IPS-NIHi7 (cell line): ENCODE measurements at regions not wholly inside any gene's neighbourhood (a gene's known extent, or its start where the extent isn't known, plus 50 kb on each side); places are given as distances from the start of the nearest gene placed in this dataset.

Experiments
- DNase-seq: peaks from one replicate; pipeline ENCODE4 v3.0.0; 2012; ENCODE audit warnings: mixed read lengths; ENCODE audit errors: extremely low spot score

GRCh38 chr6:19734061-19734460 lies 103.1 kb upstream of the ID4 start:
- DNase-seq, result no peak

- DNase-seq, result no peak
These were observed 102.7 kb upstream of the ID4 start for GRCh38 chr6:19734519-19734918.

GRCh38 chr6:19736066-19736465 lies 101.1 kb upstream of the ID4 start:
- no peak for DNase-seq

- DNase-seq, result no peak
These were observed 99.2 kb upstream of the ID4 start for GRCh38 chr6:19738010-19738409.

GRCh38 chr6:19749722-19750121 lies 87.4 kb upstream of the ID4 start:
- no peak for DNase-seq

GRCh38 chr6:19752746-19753145 lies 84.4 kb upstream of the ID4 start:
- no peak for DNase-seq

GRCh38 chr6:19753826-19754225 lies 83.3 kb upstream of the ID4 start:
- no peak for DNase-seq

GRCh38 chr6:19754686-19755085 lies 82.5 kb upstream of the ID4 start:
- DNase-seq, result no peak

GRCh38 chr6:19755181-19755580 lies 82.0 kb upstream of the ID4 start:
- DNase-seq, result no peak

GRCh38 chr6:19757036-19757435 lies 80.1 kb upstream of the ID4 start:
- no peak for DNase-seq

- no peak for DNase-seq
These were observed 77.9 kb upstream of the ID4 start for GRCh38 chr6:19759117-19759880.

- DNase-seq, result no peak
These were observed 76.0 kb upstream of the ID4 start for GRCh38 chr6:19761121-19761520.

GRCh38 chr6:19771753-19772336 lies 65.3 kb upstream of the ID4 start:
- DNase-seq, result no peak

- DNase-seq, result no peak
These were observed 64.3 kb upstream of the ID4 start for GRCh38 chr6:19772891-19773290.

GRCh38 chr6:19781269-19781668 lies 55.9 kb upstream of the ID4 start:
- DNase-seq, result no peak

GRCh38 chr6:19782588-19782987 lies 54.6 kb upstream of the ID4 start:
- DNase-seq, result no peak
